GM19043 (cell line): ENCODE measurements at regions not wholly inside any gene's neighbourhood (a gene's known extent, or its start where the extent isn't known, plus 50 kb on each side); places are given as distances from the start of the nearest gene placed in this dataset.
"Not testable (repeated sequence)": the region's sequence is repeated elsewhere in the genome, so short reads cannot be mapped to it uniquely, and the experiment has no call there.

Source experiments
- ATAC-seq: cut with Tn5 transposase; IDR thresholded peaks from one replicate; pipeline ENCODE4 v1.9.1; 2021; ENCODE audit warnings: low read depth; ENCODE audit not compliant: unreplicated experiment

DNA sequence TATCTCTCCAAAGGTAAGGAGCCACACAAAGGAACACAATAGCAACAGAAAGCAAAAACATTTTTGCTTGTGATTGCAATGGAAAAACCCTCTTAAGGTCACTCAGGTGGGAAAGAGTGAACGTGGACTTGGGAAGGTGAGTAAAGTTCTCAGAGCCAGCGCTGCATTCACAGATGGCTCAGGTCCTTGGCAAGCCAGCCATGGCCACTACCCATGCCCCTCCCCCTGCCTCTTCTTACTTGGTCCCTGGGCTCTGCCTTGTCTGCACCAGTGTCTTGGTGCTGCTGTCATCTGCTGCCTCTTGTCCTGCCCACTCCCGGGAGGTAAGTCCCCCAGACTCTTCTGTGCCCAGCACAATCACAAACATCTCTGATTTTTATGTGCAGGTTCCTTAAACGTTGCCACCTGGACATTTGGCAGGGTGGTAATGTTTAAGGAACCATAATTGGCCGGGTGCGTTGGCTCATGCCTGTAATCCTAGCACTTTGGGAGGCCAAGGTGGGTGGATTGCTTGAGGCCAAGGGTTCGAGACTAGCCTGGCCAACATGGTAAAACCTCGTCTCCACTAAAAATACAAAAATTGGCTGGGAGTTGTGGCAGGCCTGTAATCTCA lies 74.6 kb downstream of the FEM1C start:
- no peak for ATAC-seq

GRCh38 chr5:115467628-115468027 lies 76.9 kb downstream of the FEM1C start:
- no peak for ATAC-seq

GRCh38 chr5:115465431-115465830 lies 79.1 kb downstream of the FEM1C start:
- no peak for ATAC-seq

DNA sequence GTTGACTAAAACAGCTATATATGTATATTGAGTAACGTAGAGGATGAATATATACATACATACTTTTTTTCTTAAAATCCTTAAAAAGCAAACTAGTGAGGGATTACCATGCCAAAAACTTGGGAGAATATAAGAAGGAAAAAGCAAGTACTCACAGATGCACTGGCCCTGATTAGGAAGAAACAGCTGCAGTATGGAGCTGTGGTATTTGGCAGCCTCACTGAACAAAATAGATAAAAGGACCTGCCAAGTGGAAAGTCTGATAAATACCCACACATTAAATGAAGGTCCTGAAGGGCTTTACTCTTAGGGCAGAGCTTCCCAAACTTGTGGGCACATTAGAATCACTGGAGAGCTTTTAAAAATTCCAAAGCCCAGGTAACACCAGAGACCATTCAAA lies 80.6 kb downstream of the FEM1C start:
- ATAC-seq, result no peak

DNA sequence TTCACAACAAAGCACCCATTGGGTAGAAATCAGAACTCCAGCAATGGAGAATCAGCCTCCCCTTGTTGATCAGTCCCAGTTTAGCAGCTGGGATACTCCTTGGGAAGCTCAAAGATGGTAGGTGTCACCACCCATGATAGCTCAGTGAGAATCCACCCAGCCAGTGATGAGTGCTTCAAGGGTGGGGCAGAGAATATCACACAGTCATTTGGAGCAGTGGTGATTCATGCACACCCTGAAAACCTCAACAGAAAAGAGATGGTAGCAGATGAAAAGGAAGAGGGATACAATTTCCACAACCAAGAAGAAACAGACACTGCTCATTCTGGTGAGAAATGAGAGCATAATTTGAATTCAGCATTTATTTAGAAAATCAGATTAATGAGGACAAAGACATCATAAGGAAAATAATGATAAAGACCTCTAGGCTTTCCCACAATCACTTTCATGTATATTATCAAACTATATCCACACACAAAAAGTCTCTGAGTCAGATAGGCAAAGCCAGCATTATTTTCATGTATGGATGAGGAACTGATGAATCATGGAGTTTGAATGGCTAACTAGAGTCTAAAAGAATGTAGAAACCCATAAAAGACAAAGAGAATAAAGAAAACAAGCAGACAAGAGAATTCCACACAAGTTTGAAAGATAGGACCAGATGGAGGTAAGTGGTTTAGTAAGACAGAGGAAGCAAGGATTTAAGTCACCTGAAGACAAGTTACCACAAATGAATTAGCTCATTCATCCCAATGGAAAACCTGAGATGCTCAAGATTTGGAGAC lies 82.9 kb downstream of the FEM1C start:
- peak; percentile 38 for ATAC-seq

- ATAC-seq, result no peak
Observed at GRCh38 chr5:115461093-115461492, 83.5 kb downstream of the FEM1C start.

DNA sequence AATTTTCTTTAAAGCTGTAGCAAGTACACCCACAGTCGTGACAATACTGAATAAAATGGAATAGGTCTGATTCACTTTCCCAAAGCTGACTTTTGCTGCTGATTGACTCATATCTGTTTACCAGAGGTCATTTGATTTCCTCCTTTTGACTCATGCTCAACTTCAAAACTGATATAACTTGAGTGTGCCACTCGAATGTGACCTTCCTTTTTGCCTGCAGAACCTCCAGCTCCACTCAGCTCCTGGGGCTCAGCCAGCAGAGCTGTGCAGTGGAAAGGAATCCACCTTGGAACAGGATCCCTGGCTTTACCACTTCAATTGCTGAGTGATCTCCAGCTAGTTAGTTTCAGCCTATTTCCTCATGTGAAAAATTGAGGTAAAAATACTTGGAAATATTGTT lies 84.1 kb downstream of the FEM1C start:
- peak; percentile 57 for ATAC-seq

- ATAC-seq, result no peak
Observed at GRCh38 chr5:115459855-115460341, 84.7 kb downstream of the FEM1C start.

DNA sequence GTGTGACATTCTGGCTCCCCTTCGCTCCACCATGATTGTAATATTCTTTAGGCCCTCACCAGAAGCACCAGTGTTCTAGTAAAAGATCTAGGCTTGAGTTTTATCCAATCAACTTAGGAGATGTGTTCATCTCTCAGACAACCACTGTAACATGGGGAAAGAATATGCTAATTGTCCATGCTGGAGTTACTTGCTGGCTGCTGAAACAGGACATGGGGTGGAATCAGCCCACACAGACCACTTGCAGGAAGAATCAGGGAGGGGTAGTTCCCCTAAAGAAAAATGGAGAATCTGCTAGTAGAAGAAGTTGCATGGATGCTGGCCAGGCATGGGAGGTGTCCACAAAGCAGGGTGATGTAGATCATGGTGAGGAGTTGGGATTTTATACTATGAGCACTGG lies 86.2 kb downstream of the FEM1C start:
- ATAC-seq, result no peak

DNA sequence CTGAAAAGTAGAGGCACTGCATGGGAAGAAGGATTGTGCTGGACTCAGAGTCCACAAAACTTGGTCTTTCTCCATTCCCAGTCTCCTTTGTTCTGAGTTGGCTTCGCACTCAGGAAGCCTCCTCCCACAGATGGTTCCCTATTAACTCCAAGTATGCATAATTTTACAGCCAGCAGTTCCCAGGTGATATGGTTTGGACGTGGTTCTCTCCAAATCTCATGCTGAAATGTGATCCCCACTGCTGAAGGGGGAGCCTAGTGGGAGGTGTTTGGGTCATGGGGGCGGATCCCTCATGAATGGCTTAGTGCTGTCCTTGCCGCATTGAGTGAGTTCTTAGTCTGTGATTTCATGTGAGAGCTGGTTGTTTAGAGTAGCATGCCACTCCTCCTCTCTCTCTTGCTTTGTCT lies 86.6 kb downstream of the FEM1C start:
- ATAC-seq, result no peak

DNA sequence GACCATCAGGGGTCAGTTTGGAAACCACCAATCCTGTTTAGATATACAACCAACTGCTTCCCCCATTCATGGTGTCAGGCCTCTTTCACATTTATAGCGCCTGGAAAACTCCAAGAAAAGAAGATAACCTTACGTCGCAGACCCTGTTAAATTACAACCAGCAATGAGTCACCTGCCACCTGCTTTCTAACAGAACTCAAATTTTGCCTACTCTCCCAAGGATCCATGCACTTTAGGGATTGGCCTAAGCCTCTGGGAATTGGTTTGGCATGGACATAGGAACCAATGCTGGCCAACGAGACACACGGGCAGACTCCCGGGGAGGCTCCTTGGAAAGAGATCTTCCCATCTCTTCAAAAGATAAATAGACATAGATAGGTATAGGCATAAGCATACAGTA lies 87.0 kb downstream of the FEM1C start:
- no peak for ATAC-seq

GRCh38 chr5:115456539-115457040 lies 88.0 kb downstream of the FEM1C start:
- ATAC-seq, result no peak

GRCh38 chr5:115456056-115456455 lies 88.5 kb downstream of the FEM1C start:
- no peak for ATAC-seq

GRCh38 chr5:115455301-115455707 lies 89.3 kb downstream of the FEM1C start:
- no peak for ATAC-seq

DNA sequence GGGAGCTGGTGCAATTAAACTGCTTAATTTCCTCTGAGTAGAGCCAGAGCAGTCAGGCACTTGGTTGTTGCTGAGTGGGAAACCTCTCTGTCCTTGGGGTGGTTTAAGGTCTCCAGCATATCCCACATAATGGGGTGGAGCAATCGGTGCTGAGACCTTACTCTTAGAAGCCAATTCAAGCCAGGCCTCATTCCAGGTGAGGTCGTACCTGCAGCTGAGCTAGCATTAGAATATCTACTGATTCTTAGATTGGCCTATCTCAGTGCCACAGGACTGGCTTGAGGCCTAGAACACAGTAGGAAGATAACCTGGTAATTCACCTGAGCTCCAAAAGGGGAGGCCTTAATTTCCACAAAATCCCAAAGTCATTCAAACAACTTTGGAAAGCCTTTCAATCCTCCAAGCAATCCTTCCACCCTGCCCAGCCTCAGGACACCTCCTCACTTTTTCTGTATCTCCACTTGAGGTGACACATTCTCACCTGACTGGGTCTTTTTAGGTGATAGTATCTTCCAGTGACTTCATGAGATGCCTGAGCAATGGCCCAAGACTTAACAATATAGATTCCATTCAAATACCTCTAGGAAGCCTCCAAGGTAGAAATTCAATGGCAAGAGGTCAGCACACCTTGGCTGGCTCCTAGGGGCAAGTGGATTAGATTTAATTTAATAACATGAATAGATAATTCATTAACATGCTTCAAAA lies 91.0 kb downstream of the FEM1C start:
- no peak for ATAC-seq

DNA sequence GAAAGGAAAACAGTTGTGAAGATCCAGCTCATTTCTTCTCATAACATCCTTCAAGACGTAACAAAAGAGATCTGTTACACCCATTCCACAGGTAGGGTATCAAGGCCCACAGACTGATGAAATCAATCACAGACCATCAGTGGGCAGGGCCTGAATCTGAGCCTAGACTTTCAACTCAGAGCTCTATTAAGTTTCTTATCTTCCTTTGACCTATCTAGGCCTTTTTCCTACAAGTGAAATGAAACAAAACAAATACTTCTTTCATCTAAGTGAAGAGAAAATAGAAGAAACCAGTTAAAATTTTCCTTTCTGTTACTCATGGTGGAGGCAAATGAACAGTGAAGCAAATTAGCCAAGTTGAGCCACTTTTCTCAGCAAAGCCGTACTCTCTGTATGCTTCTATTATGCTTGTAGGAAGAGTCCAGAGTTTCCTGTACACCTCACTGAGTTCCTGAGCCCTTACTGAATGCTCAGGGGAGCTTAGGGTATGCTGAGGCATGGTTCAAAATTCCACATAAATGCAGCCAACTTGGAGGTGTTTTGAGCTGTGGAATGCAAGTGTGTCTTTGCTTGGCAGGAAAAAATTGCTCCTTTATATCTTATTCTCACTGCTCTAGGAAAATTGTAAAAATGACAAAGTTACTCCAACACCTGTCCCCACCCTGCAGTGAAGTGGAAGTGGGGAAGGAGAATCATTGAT lies 91.9 kb downstream of the FEM1C start:
- no peak for ATAC-seq

DNA sequence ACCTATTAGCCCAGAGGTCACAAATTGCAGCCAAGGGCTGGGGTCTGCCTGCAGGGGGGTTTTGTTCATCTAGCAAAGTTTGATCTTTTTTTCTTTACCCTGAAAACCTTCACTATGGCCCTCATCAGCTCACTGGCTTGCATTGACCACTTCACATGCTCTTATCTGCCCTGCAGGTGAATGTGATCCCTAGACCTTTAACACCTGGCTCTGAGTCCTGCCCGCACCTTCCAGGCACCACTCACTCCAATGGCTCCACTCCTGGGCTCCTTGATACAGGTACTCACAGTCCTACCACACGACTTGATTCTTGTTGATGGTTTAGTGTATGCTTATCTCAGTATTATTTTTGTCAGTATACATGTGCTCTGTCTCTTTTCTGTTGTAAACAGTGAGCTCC lies 92.5 kb downstream of the FEM1C start:
- no peak for ATAC-seq

DNA sequence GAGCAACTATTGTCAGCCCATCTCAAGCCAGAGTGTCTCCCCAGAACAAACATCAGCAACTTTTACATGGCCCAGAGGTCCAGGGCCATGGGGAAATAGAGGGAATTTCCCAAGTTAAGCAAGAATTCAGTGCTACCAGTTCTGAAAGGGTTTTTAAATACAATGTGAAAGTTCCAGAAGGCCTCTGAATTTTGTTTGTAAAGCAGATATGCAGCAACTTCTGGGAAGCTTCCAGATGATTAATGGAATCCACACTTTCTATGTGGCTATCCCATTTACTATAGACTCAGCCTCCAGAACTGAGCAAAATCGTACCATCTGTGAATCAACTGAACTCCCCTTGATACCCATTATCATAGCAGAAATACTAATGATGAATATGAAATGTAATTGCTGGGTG lies 93.8 kb downstream of the FEM1C start:
- ATAC-seq, result peak; percentile 48

- ATAC-seq, result not testable (repeated sequence)
Observed at GRCh38 chr5:115448630-115449029, 95.9 kb downstream of the FEM1C start.

DNA sequence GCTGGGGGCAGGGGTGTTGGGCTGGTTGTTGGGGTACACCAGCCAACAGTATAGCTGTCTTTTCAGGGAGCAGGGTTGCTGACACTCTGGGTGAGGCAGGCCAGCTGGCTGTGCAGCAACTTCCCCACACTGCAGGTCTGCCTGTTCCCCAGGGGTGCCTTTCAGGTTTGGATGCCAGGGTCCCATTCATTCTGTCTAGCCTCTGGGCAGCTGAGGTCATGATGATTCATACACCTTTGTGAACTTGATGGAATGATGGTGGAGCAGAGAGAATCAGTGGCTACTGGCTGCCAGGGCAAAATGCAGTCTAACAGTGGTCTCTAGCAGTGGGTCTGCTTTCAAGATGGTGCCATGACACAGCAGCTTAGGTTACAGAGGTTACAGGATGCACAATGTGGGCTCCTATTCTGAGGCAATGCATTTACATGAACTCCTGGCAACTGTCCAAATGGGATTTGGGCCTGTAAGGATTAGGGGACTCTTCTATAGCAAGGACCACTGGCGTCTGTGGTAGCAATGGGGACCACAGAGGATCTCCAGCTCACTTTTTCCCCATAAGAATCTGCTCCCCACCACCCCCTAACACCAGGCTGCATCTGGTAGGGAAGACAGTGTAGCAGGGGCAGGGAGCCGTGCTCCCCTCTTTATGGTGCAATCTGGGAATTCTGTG lies 103.7 kb downstream of the FEM1C start:
- no peak for ATAC-seq
